ENCODE measurements at regions not wholly inside any gene's neighbourhood (a gene's known extent, or its start where the extent isn't known, plus 50 kb on each side); places are given as distances from the start of the nearest gene placed in this dataset.
"Not testable (repeated sequence)": the region's sequence is repeated elsewhere in the genome, so short reads cannot be mapped to it uniquely, and the experiment has no call there.

DNA sequence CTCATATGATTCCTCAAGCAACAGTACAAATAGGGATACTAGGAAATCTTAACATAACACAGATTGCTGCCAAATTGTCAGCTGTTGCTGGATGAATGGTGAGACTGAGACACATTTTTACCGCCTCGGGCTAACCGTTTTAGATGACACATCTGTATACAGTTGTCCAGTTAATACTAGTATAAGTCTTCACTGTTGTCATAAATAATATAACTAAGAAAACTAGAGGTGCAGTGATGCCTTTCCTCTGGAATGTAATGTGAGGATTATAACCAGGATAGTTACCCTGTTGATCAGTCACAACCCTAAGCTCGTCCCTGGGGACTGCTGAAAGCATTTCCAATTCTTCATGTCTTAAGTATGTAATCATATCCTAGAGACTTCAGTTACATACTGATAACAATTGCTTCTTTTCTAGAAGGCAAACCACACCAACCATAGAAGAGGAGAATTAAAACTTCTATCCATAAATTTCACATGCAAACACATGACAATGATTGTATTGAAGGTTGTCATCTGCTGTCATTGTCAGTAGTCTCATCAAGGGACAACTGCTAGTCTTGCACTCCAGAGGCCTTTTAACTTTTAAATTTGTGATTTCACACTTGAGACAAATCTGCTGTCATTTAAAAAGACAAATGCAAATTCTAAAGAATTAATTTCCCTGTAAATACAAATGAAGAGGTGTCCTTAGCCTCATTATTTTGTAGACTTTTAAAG, 100.4 kb upstream of the SEMA3D start:
- no peak for FAIRE-seq

DNA sequence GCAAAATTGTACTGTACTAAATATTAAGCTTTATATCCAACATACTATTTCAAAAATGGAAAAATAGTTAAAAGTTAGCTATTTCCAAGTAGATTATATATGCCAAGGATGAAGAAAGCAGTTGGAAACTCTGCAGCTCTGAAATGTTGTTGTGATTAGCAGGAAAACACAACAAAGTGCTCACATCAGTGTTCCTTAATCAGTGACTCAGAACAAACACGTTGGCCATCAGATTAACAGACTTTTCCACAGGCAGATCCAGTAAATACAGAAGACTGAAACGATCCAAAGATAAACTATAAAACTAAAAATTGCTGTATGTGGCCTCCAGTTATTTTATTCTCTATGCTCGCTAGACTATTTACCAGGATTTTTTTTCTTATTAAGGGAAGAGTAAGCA, 99.6 kb upstream of the SEMA3D start:
- FAIRE-seq: no peak

DNA sequence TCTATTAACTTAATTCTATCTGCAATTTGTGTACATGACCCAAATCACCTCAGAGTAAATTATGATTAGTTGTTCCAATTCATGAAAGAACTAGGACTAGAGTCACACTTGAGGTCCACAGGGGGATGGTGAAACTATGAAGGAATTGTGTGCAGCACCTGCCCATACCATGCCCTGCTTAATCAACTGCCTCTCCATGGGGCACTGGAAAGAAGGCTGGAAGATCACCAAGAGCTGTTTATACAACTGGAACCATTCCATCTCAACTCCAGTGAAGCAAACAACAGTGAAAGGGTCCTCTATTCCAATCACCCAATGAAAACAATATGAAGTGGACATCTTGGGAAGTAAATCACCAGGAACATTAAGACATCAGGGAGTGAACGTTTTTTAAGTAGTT, 98.7 kb upstream of the SEMA3D start:
- no peak for FAIRE-seq

DNA sequence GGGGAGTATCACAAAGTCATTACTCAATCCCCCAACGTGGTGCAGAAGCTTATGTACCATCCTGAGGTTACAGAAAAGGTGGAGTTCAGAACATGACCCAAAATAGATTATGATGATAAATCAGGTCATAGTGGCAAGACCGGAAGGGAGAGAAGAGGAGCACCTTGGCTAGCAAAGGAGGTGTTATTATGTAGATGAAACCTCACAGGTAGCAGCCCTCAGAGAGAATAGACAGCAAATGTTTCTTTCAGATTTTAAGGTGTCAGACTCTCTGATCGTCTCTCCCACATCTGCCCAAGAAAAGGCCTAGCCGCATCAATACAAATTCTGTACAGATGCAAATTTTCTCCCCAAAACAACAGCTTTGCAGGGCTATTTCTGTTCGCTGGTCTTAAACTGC, 88.3 kb upstream of the SEMA3D start:
- no peak for FAIRE-seq

DNA sequence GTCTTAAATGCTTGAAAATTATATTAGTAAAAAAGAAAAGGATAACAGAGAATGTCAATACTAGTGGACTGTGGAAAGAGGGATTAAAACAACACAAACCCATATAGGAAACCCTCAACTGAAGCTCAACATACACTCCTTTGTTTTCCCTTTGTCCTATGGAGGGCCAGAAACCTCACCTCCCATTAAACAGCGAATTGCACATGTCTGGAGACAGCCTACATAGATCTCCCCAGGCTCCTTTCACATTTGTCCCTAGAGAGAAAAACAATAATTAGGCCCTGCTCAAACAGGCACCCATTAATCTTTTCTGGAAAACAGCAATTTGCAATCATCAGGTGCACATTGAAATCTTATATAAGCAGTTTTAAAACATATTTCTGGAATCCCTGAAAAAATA, 87.6 kb upstream of the SEMA3D start:
- no peak for FAIRE-seq

DNA sequence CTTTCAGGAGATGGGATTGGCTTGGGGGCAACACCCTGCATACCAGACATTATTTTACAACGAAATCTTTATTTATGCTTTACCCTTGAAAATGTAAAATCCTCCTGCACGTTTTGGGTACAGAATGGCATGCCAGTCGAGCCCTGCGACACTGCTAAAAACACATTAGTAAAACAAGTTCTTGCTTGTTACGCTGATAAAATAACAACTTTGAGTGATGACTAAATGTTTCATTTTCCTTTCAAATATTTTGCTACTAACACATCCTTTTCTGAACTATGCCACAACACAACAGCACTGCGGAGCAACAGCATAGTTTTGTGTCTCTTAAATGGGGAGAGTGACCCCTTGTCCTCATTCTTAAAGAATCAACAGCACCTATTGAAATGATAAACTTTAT, 76.0 kb upstream of the SEMA3D start:
- FAIRE-seq: no peak

DNA sequence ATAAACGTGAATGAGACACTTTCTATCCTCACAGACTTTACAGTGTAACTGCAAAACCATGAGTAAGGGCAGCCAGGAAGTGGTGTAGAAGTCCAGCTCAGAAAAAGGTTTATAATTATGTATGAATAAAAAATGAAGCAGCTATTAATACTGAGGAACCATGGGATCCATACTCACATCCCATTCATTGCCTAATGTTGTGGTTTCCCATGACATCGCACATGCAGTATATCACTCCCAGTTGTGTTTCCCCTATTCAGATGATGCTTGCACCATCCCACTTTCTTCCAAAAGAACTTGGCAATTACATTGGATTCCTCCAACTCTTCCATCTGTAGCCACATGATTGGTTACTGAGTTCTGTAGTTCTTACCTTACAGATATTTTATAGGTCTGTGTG, 74.5 kb upstream of the SEMA3D start:
- no peak for FAIRE-seq

DNA sequence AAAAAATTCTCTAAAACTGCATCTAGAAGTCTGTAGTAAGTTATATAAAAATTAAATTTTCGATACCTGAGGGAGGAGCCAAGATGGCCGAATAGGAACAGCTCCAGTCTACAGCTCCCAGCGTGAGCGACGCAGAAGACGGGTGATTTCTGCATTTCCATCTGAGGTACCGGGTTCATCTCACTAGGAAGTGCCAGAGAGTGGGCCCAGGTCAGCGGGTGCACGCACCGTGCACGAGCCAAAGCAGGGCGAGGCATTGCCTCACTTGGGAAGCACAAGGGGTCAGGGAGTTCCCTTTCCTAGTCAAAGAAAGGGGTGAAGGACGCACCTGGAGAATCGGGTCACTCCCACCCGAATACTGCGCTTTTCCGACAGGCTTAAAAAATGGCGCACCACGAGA, 62.9 kb upstream of the SEMA3D start:
- not testable (repeated sequence) for FAIRE-seq

DNA sequence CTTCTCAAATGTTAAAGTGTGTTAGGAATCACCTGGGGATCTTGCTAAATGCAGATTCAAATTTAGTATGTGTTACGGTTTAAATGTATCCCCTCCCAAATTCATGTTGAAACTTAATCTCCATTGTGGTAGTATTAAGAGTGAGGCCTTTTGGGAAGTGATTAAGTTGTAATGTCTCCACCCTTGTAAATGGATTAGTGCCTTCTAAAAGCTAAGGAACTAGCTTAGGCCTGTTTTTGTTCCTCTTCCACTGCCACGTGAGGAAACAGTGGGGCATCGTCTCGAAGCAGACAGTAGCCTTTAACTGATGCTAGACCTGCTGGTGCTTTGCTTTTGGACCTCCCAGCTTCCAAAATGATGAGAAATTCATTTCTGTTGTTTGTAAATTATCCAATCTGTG, 52.3 kb upstream of the SEMA3D start:
- no peak for FAIRE-seq

DNA sequence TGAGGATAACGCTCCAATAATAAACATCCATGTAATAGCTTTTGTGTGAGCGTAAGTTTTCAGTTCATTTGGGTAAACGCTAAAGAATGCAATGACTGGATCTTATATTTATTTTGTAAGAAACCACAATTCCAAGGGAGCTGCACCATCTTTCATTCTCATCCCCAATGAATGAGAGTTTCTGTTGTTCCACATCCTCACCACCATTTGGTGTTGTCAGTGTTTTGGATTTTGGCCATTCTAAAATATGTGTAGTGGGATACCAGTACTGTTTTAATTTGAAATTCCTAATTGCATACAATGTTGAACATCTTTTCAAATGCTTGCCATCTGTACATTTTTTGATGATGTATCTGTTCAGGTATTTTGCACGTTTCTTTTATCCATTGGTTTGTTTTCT, 50.9 kb upstream of the SEMA3D start:
- FAIRE-seq: no peak

Data from A204.1 (cell line).